Heart left ventricle (tissue), 16 donors: ENCODE measurements at regions not wholly inside any gene's neighbourhood (a gene's known extent, or its start where the extent isn't known, plus 50 kb on each side); places are given as distances from the start of the nearest gene placed in this dataset.

Experiments
- ATAC-seq, 4 donors: fragments of 200-7000 bp; cut with Tn5 transposase; one replicate each; pipeline ENCODE4 v1.9.1; 2020 to 2022; ENCODE audit warnings: moderate library complexity in 4 of 4, mild to moderate bottlenecking in 3 of 4, moderate number of reproducible peaks in 1 of 4
- DNase-seq, 5 donors: peaks; one replicate each; pipeline ENCODE4 v3.0.0-alpha.2; 2020
- H3K27ac ChIP-seq, 12 donors: fragments of 200-600 bp; sonication (generic) in 4 of 12; one replicate each; pipeline versions ENCODE4 v1.5.0 to v1.8.0; 2016 to 2022; ENCODE audit warnings: mild to moderate bottlenecking in 2 of 12
- H3K27me3 ChIP-seq, 9 donors: fragments of 200-600 bp; sonication (generic) in 2 of 9; one replicate each; pipeline versions ENCODE4 v1.5.1 to v1.8.0; 2016 to 2022; ENCODE audit warnings: mild to moderate bottlenecking in 3 of 9
- H3K36me3 ChIP-seq, 9 donors: fragments of 200-600 bp; sonication (generic) in 2 of 9; one replicate each; pipeline versions ENCODE4 v1.5.0 to v1.8.0; 2018 to 2022; ENCODE audit warnings: mild to moderate bottlenecking in 2 of 9
- H3K4me1 ChIP-seq, 12 donors: fragments of 200-600 bp; sonication (generic) in 4 of 12; one replicate each; pipeline versions ENCODE4 v1.5.0 to v1.8.0; 2016 to 2022; ENCODE audit warnings: mild to moderate bottlenecking in 3 of 12
- H3K4me3 ChIP-seq, 12 donors: fragments of 200-600 bp; sonication (generic) in 4 of 12; one replicate each; pipeline versions ENCODE4 v1.5.0 to v1.8.0; 2017 to 2022; ENCODE audit warnings: mild to moderate bottlenecking in 9 of 12, moderate library complexity in 4 of 12
- H3K9me3 ChIP-seq, 12 donors: fragments of 200-600 bp; sonication (generic) in 4 of 12; one replicate each; pipeline versions ENCODE4 v1.5.0 to v1.8.0; 2016 to 2022; ENCODE audit warnings: mild to moderate bottlenecking in 1 of 12
- POLR2A ChIP-seq, 2 donors: fragments of 450-650 bp; IDR thresholded peaks; one replicate each; pipeline ENCODE4 v1.6.1; 2017; ENCODE audit warnings: antibody characterized with exemption in 2 of 2, mild to moderate bottlenecking in 2 of 2, moderate library complexity in 2 of 2
- WGBS, 4 donors: extraction: QIAGEN DNeasy Blood & Tissue Kit in 2 of 4; methylation state at CpG; one replicate each; pipeline versions ENCODE4 v1.1.5 to v1.1.7; 2013 to 2018; 5-methylcytosine and 5-hydroxymethylcytosine counted together
- intact Hi-C, 10 donors: fragments of 100-400 bp; cut with DNase I; formaldehyde crosslinking; loops; one replicate each; pipeline versions ENCODE4 v1.11.1 to v1.14.2; 2022
- TF ChIP-seq, protein P1 (sequence below), 12 donors: fragments of 200-600 bp; sonication (generic) in 4 of 12; IDR thresholded peaks; one replicate each; pipeline versions ENCODE4 v1.5.0 to v1.8.0; 2018 to 2022; ENCODE audit warnings: antibody characterized with exemption in 12 of 12, mild to moderate bottlenecking in 5 of 12
- donor health status: ischemic (EF 13 %, LVEDD 7.1; RV severe dilation, severe dysfunction).
- donor health status: healthy with polysubstance abuse.
- donor health status: DM: no; HTN: yes; CAD: no.
- donor health status: DM: no; HTN: no; CAD: no.
- donor health status: ischemic (EF 25% LVEDD 6.9; RV normal size, moderate dysfunction).
- donor health status: ischemic (EF 25% LVEDD 5.7; RV mildly dilated, moderate dysfunction).
- donor health status: healthy.
- donor health status: DM: yes; HTN: yes; CAD: no.
- donor health status: ischemic (EF 35%, LVEDD 5.7; RV mildly dilated, moderate dysfunction).
- donor health status: nonischemic (EF 11% LVEDD 7.7; RV severe dilation, severe dysfunction).
- donor health status: DM: yes; HTN: yes; CAD: no.
- donor health status: PGD.
- donor health status: ischemic (EF 29% LVEDD 5.4; RV normal size, mild dysfunction).
- donor health status: nonischemic (EF 23%, LVEDD 6.1; RV moderate dilation, normal function).

DNA sequence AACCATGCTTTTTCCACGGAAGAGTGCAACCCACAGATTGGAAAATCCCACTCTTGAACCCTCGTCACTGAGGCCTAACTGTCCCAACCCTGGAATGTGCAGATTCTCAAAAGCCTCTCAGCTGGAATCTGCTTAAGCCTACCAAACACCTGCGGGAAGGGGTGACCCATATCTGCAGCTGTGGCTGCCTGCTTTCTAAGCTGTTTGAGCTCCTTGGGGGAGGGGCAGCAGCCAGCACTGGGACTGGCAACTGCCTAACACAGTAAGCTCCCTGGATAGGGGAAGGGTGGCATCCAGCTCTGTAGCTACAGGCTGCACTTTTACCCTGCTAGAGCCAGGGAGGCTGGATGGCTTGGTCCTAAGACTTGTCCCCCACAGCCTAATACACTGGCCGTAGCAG, 579.6 kb downstream of the COL12A1 start:
- H3K27ac ChIP-seq = no peak overlapping the region
- peaks cover 0 to 27% (median 2%) of the 10 kb centered on the region in 12 donors for H3K9me3 ChIP-seq
- H3K36me3 ChIP-seq = no peaks in the 10 kb centered on the region
- ATAC-seq = no peak
- intact Hi-C loops = no loop called here
- TF ChIP-seq, protein P1, sequence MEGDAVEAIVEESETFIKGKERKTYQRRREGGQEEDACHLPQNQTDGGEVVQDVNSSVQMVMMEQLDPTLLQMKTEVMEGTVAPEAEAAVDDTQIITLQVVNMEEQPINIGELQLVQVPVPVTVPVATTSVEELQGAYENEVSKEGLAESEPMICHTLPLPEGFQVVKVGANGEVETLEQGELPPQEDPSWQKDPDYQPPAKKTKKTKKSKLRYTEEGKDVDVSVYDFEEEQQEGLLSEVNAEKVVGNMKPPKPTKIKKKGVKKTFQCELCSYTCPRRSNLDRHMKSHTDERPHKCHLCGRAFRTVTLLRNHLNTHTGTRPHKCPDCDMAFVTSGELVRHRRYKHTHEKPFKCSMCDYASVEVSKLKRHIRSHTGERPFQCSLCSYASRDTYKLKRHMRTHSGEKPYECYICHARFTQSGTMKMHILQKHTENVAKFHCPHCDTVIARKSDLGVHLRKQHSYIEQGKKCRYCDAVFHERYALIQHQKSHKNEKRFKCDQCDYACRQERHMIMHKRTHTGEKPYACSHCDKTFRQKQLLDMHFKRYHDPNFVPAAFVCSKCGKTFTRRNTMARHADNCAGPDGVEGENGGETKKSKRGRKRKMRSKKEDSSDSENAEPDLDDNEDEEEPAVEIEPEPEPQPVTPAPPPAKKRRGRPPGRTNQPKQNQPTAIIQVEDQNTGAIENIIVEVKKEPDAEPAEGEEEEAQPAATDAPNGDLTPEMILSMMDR (IDR thresholded peaks at IDR 0.05) = no peak
- TF ChIP-seq POLR2A (IDR thresholded peaks at IDR 0.05) = no peak
- no peak for DNase-seq
- 55 to 73% (median 71%) methylated on average over 3 to 4 of the region's 4 CpGs for WGBS, 4 donors
- no peaks in the 10 kb centered on the region for H3K4me1 ChIP-seq
- H3K4me3 ChIP-seq = no peak overlapping the region
- H3K27me3 ChIP-seq = no peaks in the 10 kb centered on the region

- H3K27me3 ChIP-seq = no peaks in the 10 kb centered on the region
- ATAC-seq (no peak), DNase-seq (no peak)
- no peaks in the 10 kb centered on the region for H3K36me3 ChIP-seq
- intact Hi-C loops = no loop called here
- H3K9me3 ChIP-seq = peaks cover 0 to 13% (median 0%) of the 10 kb centered on the region in 12 donors
- TF ChIP-seq POLR2A (IDR thresholded peaks at IDR 0.05) = no peak
- TF ChIP-seq, protein P1 (IDR thresholded peaks at IDR 0.05) = no peak
- no peak overlapping the region for H3K27ac ChIP-seq
- 37 to 71% (median 53%) methylated on average over 2 of the region's 2 CpGs for WGBS, 4 donors
- no peak overlapping the region for H3K4me3 ChIP-seq
- no peaks in the 10 kb centered on the region for H3K4me1 ChIP-seq
These were observed 582.8 kb downstream of the COL12A1 start for GRCh38 chr6:74623027-74623426.

DNA sequence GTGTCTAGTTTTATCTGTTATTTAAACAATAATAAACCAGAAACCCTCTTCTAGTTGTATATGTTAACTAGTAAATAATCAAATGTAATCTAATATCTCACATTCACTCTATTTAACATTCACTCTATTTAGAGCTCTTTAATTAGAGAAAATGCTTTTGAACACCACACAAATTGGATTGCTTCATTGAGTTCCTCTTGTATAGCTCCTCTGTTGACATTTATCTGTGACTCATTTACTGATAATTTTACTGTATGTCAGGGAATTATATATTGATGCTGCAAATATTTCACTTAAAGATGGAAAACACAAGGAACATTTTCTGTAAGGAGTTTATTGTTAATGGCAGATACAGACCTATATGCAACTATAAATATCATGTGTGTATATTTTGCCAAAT, 594.6 kb downstream of the COL12A1 start:
- Histone ChIP-seq H3K27me3 (no peaks in the 10 kb centered on the region), H3K27ac (no peak overlapping the region), H3K36me3 (no peaks in the 10 kb centered on the region), H3K9me3 (peaks cover 0 to under 1% (median 0%) of the 10 kb centered on the region in 12 donors), H3K4me3 (no peak overlapping the region), H3K4me1 (peaks cover 0 to 14% (median 0%) of the 10 kb centered on the region in 12 donors)
- DNase-seq = no peak
- ATAC-seq = no peak
- intact Hi-C loops = no loop called here
- TF ChIP-seq, protein P1 (IDR thresholded peaks at IDR 0.05) = no peak
- no peak for TF ChIP-seq POLR2A (IDR thresholded peaks at IDR 0.05)

DNA sequence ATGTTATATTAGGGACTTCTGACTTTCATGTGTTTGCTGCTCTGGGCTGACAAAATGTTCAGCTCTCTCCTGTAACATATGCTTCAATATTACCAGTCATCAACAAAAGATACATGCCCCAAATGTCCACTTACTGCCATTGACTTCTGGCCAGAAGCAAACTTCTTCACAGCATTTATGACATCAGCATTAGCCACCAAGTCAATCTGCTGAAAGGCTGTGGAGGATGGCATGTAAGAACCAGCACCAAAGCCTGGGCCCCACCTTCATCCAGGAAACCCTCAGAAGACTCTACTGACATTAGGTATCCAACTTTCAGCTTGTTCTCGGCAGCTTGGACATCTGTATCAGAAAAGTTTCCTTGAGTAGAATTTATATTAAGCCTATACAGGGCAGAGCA, 595.5 kb downstream of the COL12A1 start:
- H3K27ac ChIP-seq = no peak overlapping the region
- 85 to 90% (median 90%) methylated on average over 1 of the region's 1 CpG for WGBS, 4 donors
- H3K9me3 ChIP-seq = no peaks in the 10 kb centered on the region
- no peaks in the 10 kb centered on the region for H3K27me3 ChIP-seq
- TF ChIP-seq, protein P1 (IDR thresholded peaks at IDR 0.05) = no peak
- TF ChIP-seq POLR2A (IDR thresholded peaks at IDR 0.05) = no peak
- peaks cover 0 to 20% (median 0%) of the 10 kb centered on the region in 12 donors for H3K4me1 ChIP-seq
- intact Hi-C loops = no loop called here
- H3K4me3 ChIP-seq = no peak overlapping the region
- ATAC-seq (no peak), DNase-seq (no peak)
- H3K36me3 ChIP-seq = no peaks in the 10 kb centered on the region
